Fibroblast of the conjunctiva (primary cell): ENCODE measurements at regions not wholly inside any gene's neighbourhood (a gene's known extent, or its start where the extent isn't known, plus 50 kb on each side); places are given as distances from the start of the nearest gene placed in this dataset.
"Not testable (repeated sequence)": the region's sequence is repeated elsewhere in the genome, so short reads cannot be mapped to it uniquely, and the experiment has no call there.

Experiments
- DNase-seq: peaks from one replicate; pipeline ENCODE4 v3.0.0-alpha.2; 2010; ENCODE audit warnings: low read depth

GRCh38 chr4:81723019-81723884, 251.5 kb upstream of the RASGEF1B start:
- no peak for DNase-seq

GRCh38 chr4:81722290-81722851, 250.7 kb upstream of the RASGEF1B start:
- no peak for DNase-seq

- no peak for DNase-seq
These were observed 244.1 kb upstream of the RASGEF1B start for GRCh38 chr4:81715757-81716156.

- DNase-seq: not testable (repeated sequence)
These were observed 243.7 kb upstream of the RASGEF1B start for GRCh38 chr4:81715357-81715756.

- DNase-seq: no peak
These were observed 242.6 kb upstream of the RASGEF1B start for GRCh38 chr4:81714291-81714690.

- no peak for DNase-seq
These were observed 241.0 kb upstream of the RASGEF1B start for GRCh38 chr4:81712714-81713113.

GRCh38 chr4:81704461-81704860, 232.8 kb upstream of the RASGEF1B start:
- no peak for DNase-seq

- DNase-seq: no peak
These were observed 228.5 kb upstream of the RASGEF1B start for GRCh38 chr4:81700189-81700588.

GRCh38 chr4:81698538-81699296, 227.0 kb upstream of the RASGEF1B start:
- DNase-seq: no peak

GRCh38 chr4:81694176-81694913, 222.6 kb upstream of the RASGEF1B start:
- no peak for DNase-seq

- DNase-seq: no peak
These were observed 219.2 kb upstream of the RASGEF1B start for GRCh38 chr4:81690871-81691270.

- DNase-seq: no peak
These were observed 216.4 kb upstream of the RASGEF1B start for GRCh38 chr4:81688085-81688484.

- DNase-seq: no peak
These were observed 215.8 kb upstream of the RASGEF1B start for GRCh38 chr4:81687471-81687870.

GRCh38 chr4:81685104-81685503, 213.4 kb upstream of the RASGEF1B start:
- DNase-seq: no peak

GRCh38 chr4:81684352-81684751, 212.6 kb upstream of the RASGEF1B start:
- DNase-seq: no peak

GRCh38 chr4:81682492-81682891, 210.8 kb upstream of the RASGEF1B start:
- DNase-seq: no peak

GRCh38 chr4:81679315-81679714, 207.6 kb upstream of the RASGEF1B start:
- no peak for DNase-seq

- DNase-seq: no peak
These were observed 207.1 kb upstream of the RASGEF1B start for GRCh38 chr4:81678801-81679200.

GRCh38 chr4:81676537-81676936, 204.8 kb upstream of the RASGEF1B start:
- DNase-seq: no peak

GRCh38 chr4:81675791-81676393, 204.2 kb upstream of the RASGEF1B start:
- DNase-seq: no peak

GRCh38 chr4:81673961-81674360, 202.3 kb upstream of the RASGEF1B start:
- no peak for DNase-seq

GRCh38 chr4:81668328-81668727, 196.6 kb upstream of the RASGEF1B start:
- DNase-seq: not testable (repeated sequence)
